HEK293 (cell line): ENCODE measurements at regions not wholly inside any gene's neighbourhood (a gene's known extent, or its start where the extent isn't known, plus 50 kb on each side); places are given as distances from the start of the nearest gene placed in this dataset.

Experiments used
- CTCF ChIA-PET: fragments of 350-600 bp; formaldehyde crosslinking; extraction: SDS; loops from one replicate; lab custom pipeline; 2021; ENCODE audit warnings: antibody characterized with exemption; lab: Yijun Ruan, JAX
- POLR2A ChIA-PET: fragments of 300-600 bp; formaldehyde crosslinking; extraction: SDS; loops from one replicate; lab custom pipeline; 2020; ENCODE audit warnings: antibody characterized with exemption, inconsistent platforms; lab: Yijun Ruan, JAX
- H3K27ac ChIP-seq: fragments of 200-500 bp; sonication (Bioruptor generic); 2 replicates; pipeline ENCODE4 v1.5.1; 2014; ENCODE audit warnings: low read depth, low read length, control low read depth, inconsistent platforms; ENCODE audit errors: extremely low read depth
- H3K36me3 ChIP-seq, 2 experiments: fragments of 200-500 bp in 1 of 2; sonication (Bioruptor generic) in 1 of 2; 1 replicate in 1 of 2; 2 replicates in 1 of 2; pipeline ENCODE4 v1.5.1; 2014 to 2017; ENCODE audit warnings: inconsistent platforms in 2 of 2, low read length in 2 of 2; ENCODE audit not compliant: control insufficient read depth in 2 of 2, insufficient read depth in 1 of 2
- H3K4me1 ChIP-seq: fragments of 200-500 bp; sonication (Bioruptor generic); 2 replicates; pipeline ENCODE4 v1.5.1; 2014; ENCODE audit warnings: mild to moderate bottlenecking, low read length, inconsistent platforms; ENCODE audit not compliant: control insufficient read depth, insufficient read depth
- H3K4me3 ChIP-seq: 2 replicates; pipeline ENCODE4 v1.5.1; 2011; ENCODE audit warnings: low read depth, mild to moderate bottlenecking, control low read depth, low read length, moderate library complexity
- H3K9me3 ChIP-seq: fragments of 200-500 bp; sonication (Bioruptor generic); 2 replicates; pipeline ENCODE4 v1.5.1; 2014; ENCODE audit warnings: low read depth, low read length, inconsistent platforms; ENCODE audit not compliant: control insufficient read depth, insufficient read depth
- BCL11A ChIP-seq: fragments of 450-650 bp; formaldehyde crosslinking; IDR thresholded peaks from 2 replicates; pipeline ENCODE4 v1.5.1; 2016; ENCODE audit warnings: low read depth, missing biosample characterization, missing genetic modification characterization
- GLI4 ChIP-seq: fragments of 450-650 bp; formaldehyde crosslinking; IDR thresholded peaks from 2 replicates; pipeline ENCODE4 v1.5.1; 2016; ENCODE audit warnings: missing biosample characterization, missing genetic modification characterization
- KLF1 ChIP-seq: fragments of 450-650 bp; formaldehyde crosslinking; IDR thresholded peaks from 2 replicates; pipeline ENCODE4 v1.5.1; 2016; ENCODE audit warnings: missing biosample characterization, missing genetic modification characterization
- KLF7 ChIP-seq: fragments of 450-650 bp; formaldehyde crosslinking; IDR thresholded peaks from 2 replicates; pipeline ENCODE4 v1.5.1; 2016; ENCODE audit warnings: missing biosample characterization, missing genetic modification characterization, borderline replicate concordance
- SALL2 ChIP-seq: fragments of 450-650 bp; formaldehyde crosslinking; IDR thresholded peaks from 2 replicates; pipeline ENCODE4 v1.5.0; 2017; ENCODE audit warnings: missing biosample characterization, mild to moderate bottlenecking, missing genetic modification characterization, borderline replicate concordance
- SCRT2 ChIP-seq: fragments of 450-650 bp; formaldehyde crosslinking; IDR thresholded peaks from 2 replicates; pipeline ENCODE4 v1.5.1; 2016; ENCODE audit warnings: missing biosample characterization, missing genetic modification characterization
- SP2 ChIP-seq: fragments of 450-650 bp; formaldehyde crosslinking; IDR thresholded peaks from 2 replicates; pipeline ENCODE4 v1.5.1; 2016; ENCODE audit warnings: missing biosample characterization, missing genetic modification characterization
- SP7 ChIP-seq: fragments of 450-650 bp; formaldehyde crosslinking; IDR thresholded peaks from 2 replicates; pipeline ENCODE4 v1.5.1; 2016; ENCODE audit warnings: missing biosample characterization, missing genetic modification characterization
- ZFP3 ChIP-seq: fragments of 450-650 bp; formaldehyde crosslinking; IDR thresholded peaks from 2 replicates; pipeline ENCODE4 v1.5.1; 2016; ENCODE audit warnings: low read depth, missing biosample characterization, missing genetic modification characterization
- ZFP69B ChIP-seq: fragments of 450-650 bp; formaldehyde crosslinking; IDR thresholded peaks from 2 replicates; pipeline ENCODE4 v1.5.1; 2016; ENCODE audit warnings: missing biosample characterization, missing genetic modification characterization
- ZNF202 ChIP-seq: fragments of 450-650 bp; formaldehyde crosslinking; IDR thresholded peaks from 2 replicates; pipeline ENCODE4 v1.5.1; 2016; ENCODE audit warnings: missing biosample characterization, missing genetic modification characterization, borderline replicate concordance
- ZNF248 ChIP-seq: fragments of 450-650 bp; formaldehyde crosslinking; IDR thresholded peaks from 2 replicates; pipeline ENCODE4 v1.5.1; 2017; ENCODE audit warnings: missing biosample characterization, missing genetic modification characterization
- ZNF266 ChIP-seq: fragments of 450-650 bp; formaldehyde crosslinking; IDR thresholded peaks from 2 replicates; pipeline ENCODE4 v1.5.1; 2016; ENCODE audit warnings: missing biosample characterization, missing genetic modification characterization, low read depth
- ZNF274 ChIP-seq, 2 experiments: fragments of 200-500 bp in 1 of 2; fragments of 450-650 bp in 1 of 2; sonication (Bioruptor generic) in 1 of 2; formaldehyde crosslinking in 1 of 2; IDR thresholded peaks; 2 replicates each; pipeline versions ENCODE4 v1.5.1 to v1.6.1; 2014 to 2016; ENCODE audit warnings: borderline replicate concordance in 1 of 2, inconsistent platforms in 1 of 2, low read length in 1 of 2, missing biosample characterization in 1 of 2, missing genetic modification characterization in 1 of 2
- ZNF280D ChIP-seq: fragments of 450-650 bp; formaldehyde crosslinking; IDR thresholded peaks from 2 replicates; pipeline ENCODE4 v1.5.1; 2016; ENCODE audit warnings: missing biosample characterization, missing genetic modification characterization
- ZNF350 ChIP-seq: fragments of 450-650 bp; formaldehyde crosslinking; IDR thresholded peaks from 2 replicates; pipeline ENCODE4 v1.5.0; 2017; ENCODE audit warnings: missing biosample characterization, mild to moderate bottlenecking, missing genetic modification characterization
- ZNF404 ChIP-seq: fragments of 450-650 bp; formaldehyde crosslinking; IDR thresholded peaks from 2 replicates; pipeline ENCODE4 v1.5.1; 2017; ENCODE audit warnings: missing biosample characterization, missing genetic modification characterization
- ZNF585B ChIP-seq: fragments of 450-650 bp; formaldehyde crosslinking; IDR thresholded peaks from 2 replicates; pipeline ENCODE4 v1.5.1; 2016; ENCODE audit warnings: missing biosample characterization, missing genetic modification characterization
- ZNF701 ChIP-seq: fragments of 450-650 bp; formaldehyde crosslinking; IDR thresholded peaks from 2 replicates; pipeline ENCODE4 v1.5.1; 2016; ENCODE audit warnings: missing biosample characterization, missing genetic modification characterization
- ZNF777 ChIP-seq: fragments of 450-650 bp; formaldehyde crosslinking; IDR thresholded peaks from 2 replicates; pipeline ENCODE4 v1.5.1; 2017; ENCODE audit warnings: missing biosample characterization, missing genetic modification characterization, borderline replicate concordance

DNA sequence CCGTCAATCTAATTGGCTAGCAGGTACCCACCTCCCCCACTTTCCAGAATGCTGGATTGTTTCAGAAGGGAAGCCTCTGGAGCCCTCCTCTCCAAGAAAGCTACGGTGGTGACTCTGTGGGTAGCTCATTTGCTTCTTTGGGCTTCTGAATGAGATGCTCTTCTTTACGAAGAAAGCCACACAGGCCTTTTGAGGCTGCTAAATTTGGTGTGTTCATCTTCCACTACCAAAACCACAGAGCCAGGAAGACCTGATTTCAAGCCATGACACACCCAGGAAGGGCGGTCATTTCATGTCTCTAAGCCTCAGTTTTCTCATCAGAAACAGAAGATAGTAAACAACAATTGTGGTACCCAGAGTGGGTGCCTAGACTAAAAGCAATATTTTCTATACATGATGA, 901.2 kb downstream of the KCNMA1 start:
- Histone ChIP-seq H3K36me3 (no peaks in the 10 kb centered on the region), H3K4me1 (no peaks in the 10 kb centered on the region), H3K27ac (no peak overlapping the region), H3K4me3 (no peak overlapping the region), H3K9me3 (no peaks in the 10 kb centered on the region)
- ChIA-PET POLR2A (no interaction called here), CTCF (no interaction called here)
- TF ChIP-seq KLF7 (tag by site-specific recombination) (no peak), GLI4 (tag by site-specific recombination) (no peak), ZNF266 (tag by site-specific recombination) (no peak), ZFP69B (no peak), ZNF280D (tag by site-specific recombination) (no peak)

GRCh38 chr10:76735866-76736265, 901.7 kb downstream of the KCNMA1 start:
- Histone ChIP-seq H3K27ac (no peak overlapping the region), H3K4me1 (no peaks in the 10 kb centered on the region), H3K4me3 (no peak overlapping the region), H3K36me3 (no peaks in the 10 kb centered on the region), H3K9me3 (no peaks in the 10 kb centered on the region)
- ChIA-PET POLR2A (no interaction called here), CTCF (interaction anchor here (0.6 kb wide), 1 partner anchor 267 kb away, joined by 3 read pairs; no protein-coding TSS in a partner anchor)
- no peak for TF ChIP-seq ZFP3
- TF ChIP-seq SCRT2 (tag by site-specific recombination): peak; percentile 45
- TF ChIP-seq, all 188 proteins: peak for 1

DNA sequence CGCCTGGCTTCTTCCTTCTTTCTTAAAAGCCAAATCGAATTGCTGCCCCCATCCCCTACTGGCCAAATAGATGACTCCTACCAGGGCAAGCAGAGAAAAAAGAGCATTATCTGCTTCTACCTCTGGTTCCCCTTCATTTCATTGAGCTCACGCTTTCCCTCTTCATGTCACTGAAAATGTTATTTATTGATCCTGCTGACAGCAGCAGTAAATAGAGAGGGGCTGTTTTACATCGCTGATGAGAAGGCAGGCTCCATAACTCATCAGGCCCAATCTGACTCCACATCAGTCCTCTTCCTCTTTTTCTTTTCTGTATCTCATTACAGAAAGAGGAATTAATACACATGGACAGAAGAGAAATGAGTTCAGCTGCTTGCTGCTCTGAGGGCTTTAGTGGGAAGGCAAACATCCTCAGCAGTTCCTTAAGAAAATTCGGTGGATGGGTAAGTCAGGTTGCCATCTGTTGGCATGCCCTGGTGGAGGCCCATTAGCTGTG, 904.1 kb downstream of the KCNMA1 start:
- H3K9me3 ChIP-seq: no peaks in the 10 kb centered on the region
- POLR2A ChIA-PET: no interaction called here
- H3K36me3 ChIP-seq: no peaks in the 10 kb centered on the region
- no peaks in the 10 kb centered on the region for H3K4me1 ChIP-seq
- H3K4me3 ChIP-seq: no peak overlapping the region
- CTCF ChIA-PET: interaction anchor here (0.6 kb wide), 1 partner anchor 852 kb away, joined by 4 read pairs; no protein-coding TSS in a partner anchor
- H3K27ac ChIP-seq: no peak overlapping the region
- no peak for TF ChIP-seq ZNF202
- TF ChIP-seq SP7 (tag by site-specific recombination): no peak
- no peak for TF ChIP-seq KLF1 (tag by site-specific recombination)
- TF ChIP-seq ZNF350 (tag by site-specific recombination): no peak
- TF ChIP-seq ZNF274 (IDR thresholded peaks at IDR 0.05; ENCODE audit: low read length): no peak
- no peak for TF ChIP-seq ZNF274 (tag by site-specific recombination; IDR thresholded peaks at IDR 0.05; ENCODE audit: borderline replicate concordance)
- no peak for TF ChIP-seq ZNF777 (tag by site-specific recombination)
- no peak for TF ChIP-seq SP2 (tag by site-specific recombination)
- TF ChIP-seq BCL11A (tag by site-specific recombination): no peak
- TF ChIP-seq SALL2: no peak
- TF ChIP-seq ZNF404 (tag by site-specific recombination): no peak
- no peak for TF ChIP-seq ZNF585B
- no peak for TF ChIP-seq ZNF701 (tag by site-specific recombination)
- TF ChIP-seq ZNF248 (tag by site-specific recombination): no peak
- TF ChIP-seq, all 188 proteins: peak for 0
